Panc1 (cell line): ENCODE measurements at regions not wholly inside any gene's neighbourhood (a gene's known extent, or its start where the extent isn't known, plus 50 kb on each side); places are given as distances from the start of the nearest gene placed in this dataset.

Experiments used
- CTCF ChIP-seq: fragments of 450-650 bp; IDR thresholded peaks from 2 replicates; pipeline ENCODE4 v1.5.1; 2017; ENCODE audit warnings: mild to moderate bottlenecking
- POLR2AphosphoS5 ChIP-seq: IDR thresholded peaks from 2 replicates; pipeline ENCODE4 v1.6.1; 2012; ENCODE audit warnings: mild to moderate bottlenecking, low read depth, low read length, moderate library complexity
- REST ChIP-seq, 2 experiments: IDR thresholded peaks; 2 replicates each; pipeline ENCODE4 v1.6.1; 2011 to 2012; ENCODE audit warnings: low read depth in 2 of 2, control low read depth in 1 of 2, low read length in 1 of 2, mild to moderate bottlenecking in 1 of 2, moderate library complexity in 1 of 2; ENCODE audit not compliant: insufficient read depth in 1 of 2
- SIN3A ChIP-seq: IDR thresholded peaks from 2 replicates; pipeline ENCODE4 v1.6.1; 2012; ENCODE audit warnings: low read depth, mild to moderate bottlenecking, low read length, moderate library complexity, borderline replicate concordance; ENCODE audit not compliant: insufficient read depth

GRCh38 chr7:142583446-142583845 lies 165.8 kb upstream of the PRSS1 start:
- no peak for TF ChIP-seq POLR2AphosphoS5
- TF ChIP-seq SIN3A = no peak
- TF ChIP-seq REST (IDR thresholded peaks at IDR 0.05; ENCODE audit: insufficient read depth in 1 of 2, low read depth in 2 of 2, low read length in 1 of 2) = no peak
- no peak for TF ChIP-seq CTCF
